ENCODE measurements at regions not wholly inside any gene's neighbourhood (a gene's known extent, or its start where the extent isn't known, plus 50 kb on each side); places are given as distances from the start of the nearest gene placed in this dataset.

DNA sequence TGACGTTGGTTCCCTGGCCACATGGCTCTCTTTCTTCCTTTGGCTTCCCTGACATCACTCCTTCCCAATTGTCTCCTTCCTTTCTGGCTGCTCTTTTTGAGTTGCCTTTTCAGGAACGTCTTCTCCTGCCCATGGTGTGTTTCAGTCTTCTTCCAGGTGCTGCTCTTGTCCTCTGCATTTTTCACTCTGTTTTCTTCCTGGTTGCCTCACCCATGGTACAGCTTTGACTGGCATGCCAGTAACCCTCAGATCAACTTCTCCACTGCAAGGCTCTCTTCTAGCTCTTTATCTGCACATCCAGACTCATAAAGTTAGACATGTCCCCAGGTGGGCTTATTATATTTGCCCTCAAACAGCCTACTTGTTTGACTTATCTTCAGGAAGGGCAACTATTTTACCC, 91.0 kb upstream of the ANKH start (continued):
- TF ChIP-seq, protein P1, sequence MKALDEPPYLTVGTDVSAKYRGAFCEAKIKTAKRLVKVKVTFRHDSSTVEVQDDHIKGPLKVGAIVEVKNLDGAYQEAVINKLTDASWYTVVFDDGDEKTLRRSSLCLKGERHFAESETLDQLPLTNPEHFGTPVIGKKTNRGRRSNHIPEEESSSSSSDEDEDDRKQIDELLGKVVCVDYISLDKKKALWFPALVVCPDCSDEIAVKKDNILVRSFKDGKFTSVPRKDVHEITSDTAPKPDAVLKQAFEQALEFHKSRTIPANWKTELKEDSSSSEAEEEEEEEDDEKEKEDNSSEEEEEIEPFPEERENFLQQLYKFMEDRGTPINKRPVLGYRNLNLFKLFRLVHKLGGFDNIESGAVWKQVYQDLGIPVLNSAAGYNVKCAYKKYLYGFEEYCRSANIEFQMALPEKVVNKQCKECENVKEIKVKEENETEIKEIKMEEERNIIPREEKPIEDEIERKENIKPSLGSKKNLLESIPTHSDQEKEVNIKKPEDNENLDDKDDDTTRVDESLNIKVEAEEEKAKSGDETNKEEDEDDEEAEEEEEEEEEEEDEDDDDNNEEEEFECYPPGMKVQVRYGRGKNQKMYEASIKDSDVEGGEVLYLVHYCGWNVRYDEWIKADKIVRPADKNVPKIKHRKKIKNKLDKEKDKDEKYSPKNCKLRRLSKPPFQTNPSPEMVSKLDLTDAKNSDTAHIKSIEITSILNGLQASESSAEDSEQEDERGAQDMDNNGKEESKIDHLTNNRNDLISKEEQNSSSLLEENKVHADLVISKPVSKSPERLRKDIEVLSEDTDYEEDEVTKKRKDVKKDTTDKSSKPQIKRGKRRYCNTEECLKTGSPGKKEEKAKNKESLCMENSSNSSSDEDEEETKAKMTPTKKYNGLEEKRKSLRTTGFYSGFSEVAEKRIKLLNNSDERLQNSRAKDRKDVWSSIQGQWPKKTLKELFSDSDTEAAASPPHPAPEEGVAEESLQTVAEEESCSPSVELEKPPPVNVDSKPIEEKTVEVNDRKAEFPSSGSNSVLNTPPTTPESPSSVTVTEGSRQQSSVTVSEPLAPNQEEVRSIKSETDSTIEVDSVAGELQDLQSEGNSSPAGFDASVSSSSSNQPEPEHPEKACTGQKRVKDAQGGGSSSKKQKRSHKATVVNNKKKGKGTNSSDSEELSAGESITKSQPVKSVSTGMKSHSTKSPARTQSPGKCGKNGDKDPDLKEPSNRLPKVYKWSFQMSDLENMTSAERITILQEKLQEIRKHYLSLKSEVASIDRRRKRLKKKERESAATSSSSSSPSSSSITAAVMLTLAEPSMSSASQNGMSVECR (CRISPR knock-in tag; IDR thresholded peaks at IDR 0.05), result no peak
- no peak for TF ChIP-seq ETV1 (tag; conservative IDR thresholded peaks at IDR 0.05; ENCODE audit: low read depth)

DNA sequence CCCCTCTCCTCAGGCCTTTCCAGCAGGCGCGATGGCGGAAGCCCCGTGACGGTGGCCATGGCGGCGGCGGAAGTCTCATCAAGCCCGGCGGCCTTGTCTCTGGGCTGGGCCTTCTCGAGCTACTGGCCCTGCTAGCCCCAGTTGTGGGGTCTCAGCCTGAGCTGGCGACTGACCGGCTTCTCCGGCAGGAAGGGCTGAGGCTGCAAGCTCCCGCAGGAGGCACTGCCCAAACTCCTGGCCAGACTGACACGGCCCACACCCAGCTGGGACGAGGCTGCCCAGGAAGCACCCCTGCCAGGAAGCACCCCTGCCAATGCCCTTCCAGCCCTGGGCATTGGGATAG, 88.5 kb upstream of the ANKH start:
- Histone ChIP-seq H3K27ac (ENCODE audit: extremely low read depth, low read depth, low read length) (no peak overlapping the region), H3K4me1 (replicated peaks in 1 of 2; ENCODE audit: control insufficient read depth in 2 of 2, insufficient read depth in 2 of 2, low read length in 2 of 2) (peaks cover 0 to 4% of the 10 kb centered on the region in 2 experiments; a peak in 1 of 5 replicates), H3K9ac (ENCODE audit: insufficient read depth in 1 of 2, low read depth in 2 of 2, low read length in 2 of 2) (no peak overlapping the region), H3K9me3 (replicated peaks; ENCODE audit: control insufficient read depth, insufficient read depth, low read depth, low read length) (no peaks in the 10 kb centered on the region), H2AFZ (ENCODE audit: low read depth, low read length) (no peak overlapping the region), H3K9me1 (ENCODE audit: control insufficient read depth, insufficient read depth, low read length) (no peaks in the 10 kb centered on the region), H3K4me2 (ENCODE audit: insufficient read depth, low read length) (no peak overlapping the region), H3K4me3 (no peak overlapping the region), H3K27me3 (ENCODE audit: control insufficient read depth in 2 of 2, insufficient read depth in 2 of 2, low read length in 2 of 2) (peaks cover 0 to 8% of the 10 kb centered on the region in 2 experiments; a peak in 1 of 5 replicates), H3K36me3 (ENCODE audit: control insufficient read depth, insufficient read depth, low read length) (no peaks in the 10 kb centered on the region), H3K79me2 (ENCODE audit: control insufficient read depth, insufficient read depth, low read length) (no peaks in the 10 kb centered on the region), H4K20me1 (replicated peaks; ENCODE audit: control insufficient read depth, insufficient read depth, low read length) (no peaks in the 10 kb centered on the region)
- POLR2A ChIA-PET, result no interaction called here
- CTCF ChIA-PET (ENCODE audit: low intra/inter-chr PET ratio), result no interaction called here
- ATAC-seq, result no peak; the same call in 2 of the 3 replicates
- FAIRE-seq, result no peak
- intact Hi-C loops (cut with micrococcal nuclease), result no loop called here
- WGBS (ENCODE audit: insufficient coverage, low coverage, missing lambda C conversion rate), result 9% methylated on average over 17 of the region's 17 CpGs
- BruUV-seq (replicated peaks), result no TSS peak
- DNase-seq (ENCODE audit: extremely low read depth in 1 of 4, low spot score in 3 of 4), result no peak
- in situ Hi-C loops (cut with MboI), result no loop called here
- no peak for TF ChIP-seq BRCA1 (IDR thresholded peaks at IDR 0.05)
- TF ChIP-seq BRCA1 (CRISPR knock-in tag; IDR thresholded peaks at IDR 0.05), result no peak
- peak; percentile 35; the same call in 1 of the 2 replicates for TF ChIP-seq GABPA (tag; conservative IDR thresholded peaks at IDR 0.05; ENCODE audit: low read depth)

Data from K562 (cell line).